ENCODE measurements at regions not wholly inside any gene's neighbourhood (a gene's known extent, or its start where the extent isn't known, plus 50 kb on each side); places are given as distances from the start of the nearest gene placed in this dataset.

GRCh38 chr4:66182636-66183035, 512.3 kb upstream of the EPHA5 start (continued):
- TF ChIP-seq CREB5 (CRISPR knock-in tag; IDR thresholded peaks at IDR 0.05; ENCODE audit: low read depth) (no peak), ZFP3 (CRISPR knock-in tag; IDR thresholded peaks at IDR 0.05) (no peak), POU6F1 (CRISPR knock-in tag; IDR thresholded peaks at IDR 0.05; ENCODE audit: borderline replicate concordance, low read depth) (no peak), SNAI2 (CRISPR knock-in tag; IDR thresholded peaks at IDR 0.05) (no peak), OSR1 (CRISPR knock-in tag; IDR thresholded peaks at IDR 0.05) (no peak), ZNF565 (CRISPR knock-in tag; conservative IDR thresholded peaks at IDR 0.05; ENCODE audit: low read depth) (no peak), TCF4 (CRISPR knock-in tag; IDR thresholded peaks at IDR 0.05; ENCODE audit: borderline replicate concordance) (no peak), TOX (CRISPR knock-in tag; IDR thresholded peaks at IDR 0.05; ENCODE audit: borderline replicate concordance) (no peak), CSRNP3 (CRISPR knock-in tag; IDR thresholded peaks at IDR 0.05) (no peak), RARB (CRISPR knock-in tag; IDR thresholded peaks at IDR 0.05) (no peak), ARNTL (CRISPR knock-in tag; IDR thresholded peaks at IDR 0.05; ENCODE audit: borderline replicate concordance, low read depth) (no peak)

- no peak for TF ChIP-seq ZFP3 (CRISPR knock-in tag; IDR thresholded peaks at IDR 0.05)
- no peak for ATAC-seq
These were observed 508.6 kb upstream of the EPHA5 start for GRCh38 chr4:66178906-66179305.

GRCh38 chr4:66169341-66169740, 499.1 kb upstream of the EPHA5 start:
- TF ChIP-seq TOX (CRISPR knock-in tag; IDR thresholded peaks at IDR 0.05; ENCODE audit: borderline replicate concordance) (no peak), PATZ1 (CRISPR knock-in tag; IDR thresholded peaks at IDR 0.05; ENCODE audit: borderline replicate concordance) (no peak), ZNF8 (CRISPR knock-in tag; IDR thresholded peaks at IDR 0.05) (no peak), BACH2 (CRISPR knock-in tag; IDR thresholded peaks at IDR 0.05; ENCODE audit: borderline replicate concordance) (no peak), ARNTL (CRISPR knock-in tag; IDR thresholded peaks at IDR 0.05; ENCODE audit: borderline replicate concordance, low read depth) (no peak), OSR1 (CRISPR knock-in tag; IDR thresholded peaks at IDR 0.05) (no peak)
- ATAC-seq = no peak

GRCh38 chr4:66164869-66165268, 494.6 kb upstream of the EPHA5 start:
- no peak for ATAC-seq
- no peak for TF ChIP-seq ZNF8 (CRISPR knock-in tag; IDR thresholded peaks at IDR 0.05)
- no peak for TF ChIP-seq RARB (CRISPR knock-in tag; IDR thresholded peaks at IDR 0.05)
- no peak for TF ChIP-seq POU6F1 (CRISPR knock-in tag; IDR thresholded peaks at IDR 0.05; ENCODE audit: borderline replicate concordance, low read depth)
- no peak for TF ChIP-seq ZC3H10 (CRISPR knock-in tag; IDR thresholded peaks at IDR 0.05)
- TF ChIP-seq ESRRG (CRISPR knock-in tag; IDR thresholded peaks at IDR 0.05) = no peak
- TF ChIP-seq TCF4 (CRISPR knock-in tag; IDR thresholded peaks at IDR 0.05; ENCODE audit: borderline replicate concordance) = no peak
- no peak for TF ChIP-seq BACH2 (CRISPR knock-in tag; IDR thresholded peaks at IDR 0.05; ENCODE audit: borderline replicate concordance)
- TF ChIP-seq ZFP30 (CRISPR knock-in tag; IDR thresholded peaks at IDR 0.05) = no peak
- TF ChIP-seq PPARA (CRISPR knock-in tag; IDR thresholded peaks at IDR 0.05; ENCODE audit: borderline replicate concordance) = no peak
- TF ChIP-seq TOX (CRISPR knock-in tag; IDR thresholded peaks at IDR 0.05; ENCODE audit: borderline replicate concordance) = no peak
- TF ChIP-seq OSR1 (CRISPR knock-in tag; IDR thresholded peaks at IDR 0.05) = no peak
- TF ChIP-seq PATZ1 (CRISPR knock-in tag; IDR thresholded peaks at IDR 0.05; ENCODE audit: borderline replicate concordance) = no peak
- TF ChIP-seq ZNF565 (CRISPR knock-in tag; conservative IDR thresholded peaks at IDR 0.05; ENCODE audit: low read depth) = no peak
- TF ChIP-seq SNAI2 (CRISPR knock-in tag; IDR thresholded peaks at IDR 0.05) = no peak
- no peak for TF ChIP-seq ZFP3 (CRISPR knock-in tag; IDR thresholded peaks at IDR 0.05)
- TF ChIP-seq CREB5 (CRISPR knock-in tag; IDR thresholded peaks at IDR 0.05; ENCODE audit: low read depth) = no peak
